H1 (cell line): ENCODE measurements at regions not wholly inside any gene's neighbourhood (a gene's known extent, or its start where the extent isn't known, plus 50 kb on each side); places are given as distances from the start of the nearest gene placed in this dataset.

Experiments used
- USF2 ChIP-seq: IDR thresholded peaks from 2 replicates; pipeline ENCODE4 v1.6.1; 2011; ENCODE audit warnings: low read length, improper control_type of control experiment

DNA sequence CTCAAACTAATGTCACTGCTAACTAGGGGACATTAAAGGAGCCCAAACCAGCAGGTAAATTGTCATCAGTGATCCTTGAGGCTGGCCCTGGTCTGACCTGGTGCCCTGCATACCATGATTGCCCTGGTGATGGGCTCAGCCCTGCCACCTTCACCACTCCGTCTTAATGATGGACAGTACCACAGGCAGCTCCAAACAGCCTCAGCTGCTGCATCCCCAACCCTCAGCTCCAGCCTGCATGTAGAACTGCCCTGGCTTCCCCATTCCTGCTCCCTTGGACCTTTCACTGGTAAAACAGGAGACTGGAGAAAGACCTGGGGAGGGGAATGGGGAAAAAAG is 190.0 kb downstream of the GAS1 start (continued):
- no peak for TF ChIP-seq USF2
